ENCODE measurements at regions not wholly inside any gene's neighbourhood (a gene's known extent, or its start where the extent isn't known, plus 50 kb on each side); places are given as distances from the start of the nearest gene placed in this dataset.

DNA sequence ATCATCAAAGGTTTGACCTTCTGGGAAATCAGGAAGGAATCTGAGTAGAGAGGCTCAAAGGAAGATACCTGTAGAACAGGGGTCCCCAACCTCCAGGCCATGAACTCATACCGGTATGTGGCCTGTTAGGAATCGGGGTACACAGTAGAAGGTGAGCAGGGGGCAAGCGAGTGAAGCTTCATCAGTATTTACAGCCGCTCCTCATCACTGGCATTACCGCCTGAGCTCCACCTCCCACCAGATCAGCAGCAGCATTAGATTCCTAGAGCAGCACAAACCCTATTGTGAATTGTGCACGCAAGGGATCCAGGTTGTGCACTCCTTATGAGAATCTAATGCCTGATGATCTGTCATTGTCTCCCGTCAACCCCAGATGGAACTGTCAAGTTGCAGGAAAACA, 158.5 kb upstream of the CACNA2D1 start:
- no peaks in the 10 kb centered on the region for H3K36me3 ChIP-seq (ENCODE audit: control insufficient read depth in 2 of 2, insufficient read depth in 2 of 2, low read length in 1 of 2)
- ATAC-seq, result no peak
- BruUV-seq (replicated peaks), result no TSS peak
- no peak overlapping the region for H3K4me3 ChIP-seq
- no peak for FAIRE-seq
- H3K27ac ChIP-seq (ENCODE audit: control insufficient read depth, insufficient read depth), result no peak overlapping the region
- TF ChIP-seq RB1 (IDR thresholded peaks at IDR 0.05; ENCODE audit: borderline replicate concordance) (no peak), IKZF2 (IDR thresholded peaks at IDR 0.05) (no peak), ESRRA (IDR thresholded peaks at IDR 0.05; ENCODE audit: low read length) (no peak), EED (IDR thresholded peaks at IDR 0.05; ENCODE audit: low read depth) (no peak), BACH1 (IDR thresholded peaks at IDR 0.05; ENCODE audit: borderline replicate concordance) (no peak), MXI1 (IDR thresholded peaks at IDR 0.05; ENCODE audit: low read depth, low read length) (no peak), STAT3 (IDR thresholded peaks at IDR 0.05; ENCODE audit: low read depth, low read length) (no peak), HDGF (IDR thresholded peaks at IDR 0.05) (no peak), MEF2B (IDR thresholded peaks at IDR 0.05; ENCODE audit: partially characterized antibody, poor library complexity, severe bottlenecking) (no peak), TCF3 (IDR thresholded peaks at IDR 0.05; ENCODE audit: borderline replicate concordance, insufficient read depth, low read depth, low read length) (no peak), TBL1XR1 (IDR thresholded peaks at IDR 0.05; ENCODE audit: low read depth, low read length) (no peak)
- TF ChIP-seq, protein P1, sequence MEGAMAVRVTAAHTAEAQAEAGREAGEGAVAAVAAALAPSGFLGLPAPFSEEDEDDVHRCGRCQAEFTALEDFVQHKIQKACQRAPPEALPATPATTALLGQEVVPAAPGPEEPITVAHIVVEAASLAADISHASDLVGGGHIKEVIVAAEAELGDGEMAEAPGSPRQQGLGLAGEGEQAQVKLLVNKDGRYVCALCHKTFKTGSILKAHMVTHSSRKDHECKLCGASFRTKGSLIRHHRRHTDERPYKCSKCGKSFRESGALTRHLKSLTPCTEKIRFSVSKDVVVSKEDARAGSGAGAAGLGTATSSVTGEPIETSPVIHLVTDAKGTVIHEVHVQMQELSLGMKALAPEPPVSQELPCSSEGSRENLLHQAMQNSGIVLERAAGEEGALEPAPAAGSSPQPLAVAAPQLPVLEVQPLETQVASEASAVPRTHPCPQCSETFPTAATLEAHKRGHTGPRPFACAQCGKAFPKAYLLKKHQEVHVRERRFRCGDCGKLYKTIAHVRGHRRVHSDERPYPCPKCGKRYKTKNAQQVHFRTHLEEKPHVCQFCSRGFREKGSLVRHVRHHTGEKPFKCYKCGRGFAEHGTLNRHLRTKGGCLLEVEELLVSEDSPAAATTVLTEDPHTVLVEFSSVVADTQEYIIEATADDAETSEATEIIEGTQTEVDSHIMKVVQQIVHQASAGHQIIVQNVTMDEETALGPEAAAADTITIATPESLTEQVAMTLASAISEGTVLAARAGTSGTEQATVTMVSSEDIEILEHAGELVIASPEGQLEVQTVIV (IDR thresholded peaks at IDR 0.05; ENCODE audit: borderline replicate concordance, partially characterized antibody), result no peak
- TF ChIP-seq, protein P2, sequence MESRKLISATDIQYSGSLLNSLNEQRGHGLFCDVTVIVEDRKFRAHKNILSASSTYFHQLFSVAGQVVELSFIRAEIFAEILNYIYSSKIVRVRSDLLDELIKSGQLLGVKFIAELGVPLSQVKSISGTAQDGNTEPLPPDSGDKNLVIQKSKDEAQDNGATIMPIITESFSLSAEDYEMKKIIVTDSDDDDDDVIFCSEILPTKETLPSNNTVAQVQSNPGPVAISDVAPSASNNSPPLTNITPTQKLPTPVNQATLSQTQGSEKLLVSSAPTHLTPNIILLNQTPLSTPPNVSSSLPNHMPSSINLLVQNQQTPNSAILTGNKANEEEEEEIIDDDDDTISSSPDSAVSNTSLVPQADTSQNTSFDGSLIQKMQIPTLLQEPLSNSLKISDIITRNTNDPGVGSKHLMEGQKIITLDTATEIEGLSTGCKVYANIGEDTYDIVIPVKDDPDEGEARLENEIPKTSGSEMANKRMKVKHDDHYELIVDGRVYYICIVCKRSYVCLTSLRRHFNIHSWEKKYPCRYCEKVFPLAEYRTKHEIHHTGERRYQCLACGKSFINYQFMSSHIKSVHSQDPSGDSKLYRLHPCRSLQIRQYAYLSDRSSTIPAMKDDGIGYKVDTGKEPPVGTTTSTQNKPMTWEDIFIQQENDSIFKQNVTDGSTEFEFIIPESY (IDR thresholded peaks at IDR 0.05), result no peak
- no peaks in the 10 kb centered on the region for H3K27me3 ChIP-seq (replicated peaks in 1 of 2; ENCODE audit: control insufficient read depth in 2 of 2, insufficient read depth in 2 of 2, low read length in 1 of 2)
- no peak overlapping the region for H2AFZ ChIP-seq (ENCODE audit: control insufficient read depth, low read depth, low read length)
- no peaks in the 10 kb centered on the region for H3K4me1 ChIP-seq (ENCODE audit: control insufficient read depth, insufficient read depth, low read length)
- DNase-seq (ENCODE audit: low read depth, low spot score), result no peak
- no peak overlapping the region for H3K9ac ChIP-seq (ENCODE audit: control insufficient read depth, insufficient read depth, low read length)
- intact Hi-C loops (cut with micrococcal nuclease; ENCODE audit: unreplicated experiment), result loop anchor here (10.0 kb wide), 1 partner anchor 557 kb away; no protein-coding TSS in a partner anchor
- no peak overlapping the region for H3K4me2 ChIP-seq (ENCODE audit: control insufficient read depth, insufficient read depth)
- SMC1A ChIA-PET (ENCODE audit: uncharacterized antibody, unreplicated experiment), result interaction anchor here (1.3 to 8.6 kb wide), 3 partner anchors 29 to 557 kb away, joined by 4 to 121 read pairs (median 5); no protein-coding TSS in a partner anchor
- H4K20me1 ChIP-seq (ENCODE audit: control insufficient read depth, insufficient read depth), result no peaks in the 10 kb centered on the region
- RAD21 ChIA-PET (ENCODE audit: unreplicated experiment), result no interaction called here
- in situ Hi-C loops (cut with MboI), result loop anchor here (10.0 kb wide), 1 partner anchor 123 kb away; no protein-coding TSS in a partner anchor
- CTCF ChIA-PET, result interaction anchor here (0.8 to 8.4 kb wide), 4 partner anchors 127 to 1102 kb away, joined by 3 to 117 read pairs (median 43); no protein-coding TSS in a partner anchor
- H3K9me3 ChIP-seq (replicated peaks; ENCODE audit: control insufficient read depth, insufficient read depth, low read length), result no peaks in the 10 kb centered on the region
- POLR2A ChIA-PET, result no interaction called here
- no peaks in the 10 kb centered on the region for H3K79me2 ChIP-seq (ENCODE audit: control insufficient read depth, insufficient read depth, low read length)
- WGBS (ENCODE audit: insufficient coverage, insufficient replicate concordance, low lambda C conversion rate, missing lambda C conversion rate), result 30% methylated on average over 7 of the region's 7 CpGs
